ENCODE measurements at regions not wholly inside any gene's neighbourhood (a gene's known extent, or its start where the extent isn't known, plus 50 kb on each side); places are given as distances from the start of the nearest gene placed in this dataset.

DNA sequence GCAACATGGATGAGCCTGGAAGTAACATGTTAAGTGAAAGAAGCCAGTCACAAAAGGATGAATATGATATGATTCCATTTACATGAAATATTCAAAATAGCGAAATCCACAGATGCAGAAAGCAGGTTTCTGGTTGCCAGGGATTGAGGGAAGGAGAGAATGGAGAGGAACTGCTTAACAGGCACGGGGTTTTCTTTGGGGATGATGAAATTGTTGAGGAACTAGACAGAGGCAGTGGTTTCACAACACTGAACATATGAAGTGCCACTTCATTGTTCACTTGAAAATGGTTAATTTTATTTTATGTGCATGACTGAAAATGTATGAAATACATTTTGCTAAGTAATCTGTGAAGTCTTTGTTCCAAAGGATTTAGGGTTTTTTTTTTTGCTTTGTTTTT is 182.5 kb upstream of the TBL1X start:
- Histone ChIP-seq H3K9me3 (no peaks in the 10 kb centered on the region), H3K4me1 (replicated peaks) (no peaks in the 10 kb centered on the region), H3K4me3 (no peak overlapping the region), H3K27ac (no peak overlapping the region), H3K27me3 (replicated peaks; ENCODE audit: insufficient read depth) (no peaks in the 10 kb centered on the region), H3K36me3 (no peaks in the 10 kb centered on the region)
- WGBS = 72% methylated on average over 2 of the region's 2 CpGs
- no peak for DNase-seq (ENCODE audit: low spot score)
- TF ChIP-seq POLR2AphosphoS5 (IDR thresholded peaks at IDR 0.05) = no peak
- TF ChIP-seq, protein P1, sequence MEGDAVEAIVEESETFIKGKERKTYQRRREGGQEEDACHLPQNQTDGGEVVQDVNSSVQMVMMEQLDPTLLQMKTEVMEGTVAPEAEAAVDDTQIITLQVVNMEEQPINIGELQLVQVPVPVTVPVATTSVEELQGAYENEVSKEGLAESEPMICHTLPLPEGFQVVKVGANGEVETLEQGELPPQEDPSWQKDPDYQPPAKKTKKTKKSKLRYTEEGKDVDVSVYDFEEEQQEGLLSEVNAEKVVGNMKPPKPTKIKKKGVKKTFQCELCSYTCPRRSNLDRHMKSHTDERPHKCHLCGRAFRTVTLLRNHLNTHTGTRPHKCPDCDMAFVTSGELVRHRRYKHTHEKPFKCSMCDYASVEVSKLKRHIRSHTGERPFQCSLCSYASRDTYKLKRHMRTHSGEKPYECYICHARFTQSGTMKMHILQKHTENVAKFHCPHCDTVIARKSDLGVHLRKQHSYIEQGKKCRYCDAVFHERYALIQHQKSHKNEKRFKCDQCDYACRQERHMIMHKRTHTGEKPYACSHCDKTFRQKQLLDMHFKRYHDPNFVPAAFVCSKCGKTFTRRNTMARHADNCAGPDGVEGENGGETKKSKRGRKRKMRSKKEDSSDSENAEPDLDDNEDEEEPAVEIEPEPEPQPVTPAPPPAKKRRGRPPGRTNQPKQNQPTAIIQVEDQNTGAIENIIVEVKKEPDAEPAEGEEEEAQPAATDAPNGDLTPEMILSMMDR (IDR thresholded peaks at IDR 0.05) = no peak
- no peak for TF ChIP-seq POLR2A (IDR thresholded peaks at IDR 0.05)
- intact Hi-C loops (cut with DNase I) = no loop called here

- Histone ChIP-seq H3K27me3 (replicated peaks; ENCODE audit: insufficient read depth) (no peaks in the 10 kb centered on the region), H3K4me1 (replicated peaks) (no peaks in the 10 kb centered on the region), H3K9me3 (no peaks in the 10 kb centered on the region), H3K4me3 (no peak overlapping the region), H3K36me3 (no peaks in the 10 kb centered on the region), H3K27ac (no peak overlapping the region)
- 60% methylated on average over 7 of the region's 7 CpGs for WGBS
- no peak for DNase-seq (ENCODE audit: low spot score)
- TF ChIP-seq, protein P1 (IDR thresholded peaks at IDR 0.05) = no peak
- TF ChIP-seq POLR2AphosphoS5 (IDR thresholded peaks at IDR 0.05) = no peak
- no peak for TF ChIP-seq POLR2A (IDR thresholded peaks at IDR 0.05)
- intact Hi-C loops (cut with DNase I) = no loop called here
Observed at GRCh38 chrX:9285342-9285771, 179.5 kb upstream of the TBL1X start.

- no peaks in the 10 kb centered on the region for H3K9me3 ChIP-seq
- no peak for DNase-seq (ENCODE audit: low spot score)
- TF ChIP-seq POLR2A (IDR thresholded peaks at IDR 0.05) (no peak), POLR2AphosphoS5 (IDR thresholded peaks at IDR 0.05) (no peak)
- TF ChIP-seq, protein P1 (IDR thresholded peaks at IDR 0.05) = no peak
Observed at GRCh38 chrX:9286234-9286633, 178.6 kb upstream of the TBL1X start.

DNA sequence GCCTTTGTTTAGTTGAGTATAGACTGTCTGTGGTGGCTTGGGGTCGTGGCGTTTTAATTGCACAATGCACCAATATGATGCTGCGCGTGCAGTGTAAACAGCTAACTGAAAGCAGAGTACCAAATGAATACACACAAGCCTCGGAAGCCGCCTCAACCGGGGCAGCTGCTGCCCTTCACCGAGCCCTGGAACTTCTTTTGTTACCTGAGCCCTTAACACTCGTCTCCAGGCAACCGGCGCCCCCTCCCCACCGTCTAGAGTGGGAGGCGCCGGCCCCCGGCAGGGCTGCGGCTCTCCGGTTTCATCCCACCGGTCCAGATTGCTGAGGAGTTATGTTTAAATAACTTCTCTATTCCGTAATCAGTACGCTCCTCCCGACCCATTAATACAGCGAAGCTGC is 173.2 kb upstream of the TBL1X start:
- H3K9me3 ChIP-seq = no peaks in the 10 kb centered on the region
- WGBS = 10% methylated on average over 22 of the region's 22 CpGs
- H3K27me3 ChIP-seq (replicated peaks; ENCODE audit: insufficient read depth) = no peaks in the 10 kb centered on the region
- TF ChIP-seq POLR2AphosphoS5 (IDR thresholded peaks at IDR 0.05) (no peak), POLR2A (IDR thresholded peaks at IDR 0.05) (no peak)
- TF ChIP-seq, protein P1 (IDR thresholded peaks at IDR 0.05) = no peak
- intact Hi-C loops (cut with DNase I) = no loop called here
- no peaks in the 10 kb centered on the region for H3K4me1 ChIP-seq (replicated peaks)
- no peaks in the 10 kb centered on the region for H3K36me3 ChIP-seq
- DNase-seq (ENCODE audit: low spot score) = no peak
- no peak overlapping the region for H3K27ac ChIP-seq
- H3K4me3 ChIP-seq = no peak overlapping the region

More at GRCh38 chrX:9286234-9286633, 178.6 kb upstream of the TBL1X start:
- H3K36me3 ChIP-seq = no peaks in the 10 kb centered on the region
- no peak overlapping the region for H3K4me3 ChIP-seq
- intact Hi-C loops (cut with DNase I) = no loop called here
- WGBS = 79% methylated on average over 2 of the region's 3 CpGs
- H3K27ac ChIP-seq = no peak overlapping the region
- no peaks in the 10 kb centered on the region for H3K4me1 ChIP-seq (replicated peaks)
- no peaks in the 10 kb centered on the region for H3K27me3 ChIP-seq (replicated peaks; ENCODE audit: insufficient read depth)

GRCh38 chrX:9293051-9293496 is 171.8 kb upstream of the TBL1X start:
- no peaks in the 10 kb centered on the region for H3K36me3 ChIP-seq
- no peaks in the 10 kb centered on the region for H3K9me3 ChIP-seq
- no peaks in the 10 kb centered on the region for H3K4me1 ChIP-seq (replicated peaks)
- no peak overlapping the region for H3K4me3 ChIP-seq
- intact Hi-C loops (cut with DNase I) = no loop called here
- H3K27ac ChIP-seq = no peak overlapping the region
- TF ChIP-seq POLR2AphosphoS5 (IDR thresholded peaks at IDR 0.05) (no peak), POLR2A (IDR thresholded peaks at IDR 0.05) (no peak)
- TF ChIP-seq, protein P1 (IDR thresholded peaks at IDR 0.05) = no peak
- H3K27me3 ChIP-seq (replicated peaks; ENCODE audit: insufficient read depth) = no peaks in the 10 kb centered on the region
- DNase-seq (ENCODE audit: low spot score) = no peak
- 16% methylated on average over 16 of the region's 18 CpGs for WGBS
